Liver (tissue), 8 donors: ENCODE measurements at regions not wholly inside any gene's neighbourhood (a gene's known extent, or its start where the extent isn't known, plus 50 kb on each side); places are given as distances from the start of the nearest gene placed in this dataset.

Source experiments
- DNase-seq: peaks from one replicate; pipeline ENCODE4 v3.0.0-alpha.2; 2017; ENCODE audit warnings: low spot score
- H3K27ac ChIP-seq, 2 donors: one replicate each; pipeline ENCODE4 v1.7.0; 2013; ENCODE audit warnings: inconsistent platforms in 2 of 2, low read length in 2 of 2, control low read depth in 1 of 2, low read depth in 1 of 2, mild to moderate bottlenecking in 1 of 2
- H3K27me3 ChIP-seq, 4 donors: one replicate each; pipeline versions ENCODE4 v1.6.1 to v1.7.0; 2013; ENCODE audit warnings: low read length in 3 of 4, inconsistent platforms in 1 of 4, mild to moderate bottlenecking in 1 of 4, moderate library complexity in 1 of 4; ENCODE audit not compliant: control insufficient read depth in 4 of 4, insufficient read depth in 4 of 4
- H3K36me3 ChIP-seq, 4 donors: one replicate each; pipeline versions ENCODE4 v1.6.1 to v1.7.0; 2013; ENCODE audit warnings: low read length in 3 of 4, mild to moderate bottlenecking in 3 of 4, low read depth in 1 of 4, moderate library complexity in 1 of 4; ENCODE audit not compliant: control insufficient read depth in 4 of 4, insufficient read depth in 3 of 4
- H3K4me1 ChIP-seq, 4 donors: one replicate each; pipeline versions ENCODE4 v1.6.1 to v1.7.0; 2013; ENCODE audit warnings: low read length in 3 of 4, mild to moderate bottlenecking in 3 of 4, moderate library complexity in 1 of 4; ENCODE audit not compliant: control insufficient read depth in 4 of 4, insufficient read depth in 4 of 4
- H3K4me3 ChIP-seq, 3 donors: one replicate each; pipeline versions ENCODE4 v1.6.1 to v1.7.0; 2013; ENCODE audit warnings: low read length in 3 of 3, control low read depth in 1 of 3, low read depth in 1 of 3, mild to moderate bottlenecking in 1 of 3
- H3K9ac ChIP-seq, 2 donors: one replicate each; pipeline ENCODE4 v1.7.0; 2013; ENCODE audit warnings: low read length in 2 of 2, mild to moderate bottlenecking in 2 of 2, moderate library complexity in 2 of 2, control low read depth in 1 of 2, low read depth in 1 of 2
- H3K9me3 ChIP-seq, 4 donors: one replicate each; pipeline versions ENCODE4 v1.6.1 to v1.7.0; 2013; ENCODE audit warnings: low read length in 3 of 4; ENCODE audit not compliant: control insufficient read depth in 4 of 4
- CTCF ChIP-seq: fragments of 150-350 bp; IDR thresholded peaks from 2 replicates; pipeline ENCODE4 v1.5.1; 2017; ENCODE audit warnings: improper control_type of control experiment, low read depth, low read length; ENCODE audit not compliant: missing input control
- FOXA1 ChIP-seq: IDR thresholded peaks from 2 replicates; pipeline ENCODE4 v1.6.1; 2016; ENCODE audit warnings: antibody characterized with exemption
- GABPA ChIP-seq, 2 donors: IDR thresholded peaks in 1 of 2; conservative IDR thresholded peaks in 1 of 2; 2 replicates each; pipeline ENCODE4 v1.6.1; 2016; ENCODE audit warnings: antibody characterized with exemption in 2 of 2, mild to moderate bottlenecking in 1 of 2, moderate library complexity in 1 of 2
- HNF4A ChIP-seq, 2 donors: conservative IDR thresholded peaks; 2 replicates each; pipeline ENCODE4 v1.6.1; 2016; ENCODE audit warnings: antibody characterized with exemption in 2 of 2, mild to moderate bottlenecking in 2 of 2
- HNF4G ChIP-seq: IDR thresholded peaks from 2 replicates; pipeline ENCODE4 v1.6.1; 2016; ENCODE audit warnings: antibody characterized with exemption
- JUND ChIP-seq, 2 donors: IDR thresholded peaks; 2 replicates each; pipeline ENCODE4 v1.6.1; 2016; ENCODE audit warnings: antibody characterized with exemption in 2 of 2
- MAX ChIP-seq: IDR thresholded peaks from 2 replicates; pipeline ENCODE4 v1.6.1; 2016; ENCODE audit warnings: antibody characterized with exemption
- RAD21 ChIP-seq, 2 donors: IDR thresholded peaks; 2 replicates each; pipeline ENCODE4 v1.6.1; 2016; ENCODE audit warnings: antibody characterized with exemption in 2 of 2, mild to moderate bottlenecking in 2 of 2
- RXRA ChIP-seq, 2 donors: IDR thresholded peaks; 2 replicates each; pipeline ENCODE4 v1.6.1; 2017 to 2018; ENCODE audit warnings: antibody characterized with exemption in 2 of 2, mild to moderate bottlenecking in 1 of 2
- YY1 ChIP-seq: IDR thresholded peaks from 2 replicates; pipeline ENCODE4 v1.6.1; 2016; ENCODE audit warnings: antibody characterized with exemption, mild to moderate bottlenecking
- WGBS: extraction: QIAGEN DNeasy Blood & Tissue Kit; methylation state at CpG from one replicate; pipeline ENCODE4 v1.1.7; 2013; 5-methylcytosine and 5-hydroxymethylcytosine counted together
- TF ChIP-seq, protein P1 (sequence below): IDR thresholded peaks from 2 replicates; pipeline ENCODE4 v1.6.1; 2016; ENCODE audit warnings: antibody characterized with exemption
- TF ChIP-seq, protein P2 (sequence below): IDR thresholded peaks from 2 replicates; pipeline ENCODE4 v1.6.1; 2016; ENCODE audit warnings: antibody characterized with exemption
- donor health status: healthy.
- donor health status: healthy.
- donor health status: healthy.
- donor health status: healthy.
- donor health status: healthy.

- 89% methylated on average over 3 of the region's 3 CpGs for WGBS
- TF ChIP-seq RXRA (IDR thresholded peaks at IDR 0.05) (no peak), FOXA1 (no peak), CTCF (no peak), MAX (no peak), HNF4A (conservative IDR thresholded peaks at IDR 0.05) (no peak), YY1 (no peak), GABPA (IDR thresholded peaks at IDR 0.05 in 1 of 2, conservative IDR thresholded peaks at IDR 0.05 in 1 of 2) (no peak), JUND (IDR thresholded peaks at IDR 0.05) (no peak)
- TF ChIP-seq, protein P1, sequence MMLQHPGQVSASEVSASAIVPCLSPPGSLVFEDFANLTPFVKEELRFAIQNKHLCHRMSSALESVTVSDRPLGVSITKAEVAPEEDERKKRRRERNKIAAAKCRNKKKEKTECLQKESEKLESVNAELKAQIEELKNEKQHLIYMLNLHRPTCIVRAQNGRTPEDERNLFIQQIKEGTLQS = no peak
- TF ChIP-seq, protein P2, sequence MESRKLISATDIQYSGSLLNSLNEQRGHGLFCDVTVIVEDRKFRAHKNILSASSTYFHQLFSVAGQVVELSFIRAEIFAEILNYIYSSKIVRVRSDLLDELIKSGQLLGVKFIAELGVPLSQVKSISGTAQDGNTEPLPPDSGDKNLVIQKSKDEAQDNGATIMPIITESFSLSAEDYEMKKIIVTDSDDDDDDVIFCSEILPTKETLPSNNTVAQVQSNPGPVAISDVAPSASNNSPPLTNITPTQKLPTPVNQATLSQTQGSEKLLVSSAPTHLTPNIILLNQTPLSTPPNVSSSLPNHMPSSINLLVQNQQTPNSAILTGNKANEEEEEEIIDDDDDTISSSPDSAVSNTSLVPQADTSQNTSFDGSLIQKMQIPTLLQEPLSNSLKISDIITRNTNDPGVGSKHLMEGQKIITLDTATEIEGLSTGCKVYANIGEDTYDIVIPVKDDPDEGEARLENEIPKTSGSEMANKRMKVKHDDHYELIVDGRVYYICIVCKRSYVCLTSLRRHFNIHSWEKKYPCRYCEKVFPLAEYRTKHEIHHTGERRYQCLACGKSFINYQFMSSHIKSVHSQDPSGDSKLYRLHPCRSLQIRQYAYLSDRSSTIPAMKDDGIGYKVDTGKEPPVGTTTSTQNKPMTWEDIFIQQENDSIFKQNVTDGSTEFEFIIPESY = no peak
These were observed 768.7 kb downstream of the ETS1 start for GRCh38 chr11:127818625-127819024.

DNA sequence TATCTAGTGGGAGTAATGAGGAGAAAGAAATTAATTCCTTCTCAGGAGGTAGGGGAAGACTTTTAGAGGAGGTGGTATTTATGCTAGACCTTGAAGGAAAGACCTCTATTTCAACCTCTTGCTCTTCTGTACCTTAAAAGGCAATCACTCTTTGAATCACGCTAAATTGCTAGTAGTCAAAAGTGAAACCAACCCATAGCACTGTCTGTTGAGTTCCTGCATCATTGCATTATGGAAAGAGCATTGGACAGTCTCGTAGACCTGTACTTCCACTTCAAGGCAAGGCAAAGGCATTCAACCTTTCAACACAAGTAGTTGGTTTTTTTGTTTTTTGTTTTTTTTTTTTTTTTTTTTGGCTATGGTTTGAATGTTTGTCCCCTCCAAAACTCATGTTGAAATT is 770.4 kb downstream of the ETS1 start:
- Histone ChIP-seq H3K9ac (no peak overlapping the region), H3K27ac (no peak overlapping the region), H3K36me3 (no peaks in the 10 kb centered on the region), H3K4me1 (no peaks in the 10 kb centered on the region), H3K27me3 (no peaks in the 10 kb centered on the region), H3K9me3 (no peaks in the 10 kb centered on the region), H3K4me3 (no peak overlapping the region)
- TF ChIP-seq RXRA (IDR thresholded peaks at IDR 0.05) = no peak
- TF ChIP-seq CTCF = no peak
- no peak for TF ChIP-seq FOXA1
- TF ChIP-seq YY1 = no peak
- TF ChIP-seq HNF4G = no peak
- TF ChIP-seq RAD21 (IDR thresholded peaks at IDR 0.05) = no peak
- DNase-seq = no peak
- WGBS = 75% methylated on average over 2 of the region's 2 CpGs

More at GRCh38 chr11:127818625-127819024, 768.7 kb downstream of the ETS1 start:
- H3K4me3 ChIP-seq = no peak overlapping the region
- no peaks in the 10 kb centered on the region for H3K27me3 ChIP-seq
- no peaks in the 10 kb centered on the region for H3K36me3 ChIP-seq
- no peak for DNase-seq
- no peak overlapping the region for H3K9ac ChIP-seq
- H3K27ac ChIP-seq = no peak overlapping the region
- no peaks in the 10 kb centered on the region for H3K9me3 ChIP-seq
- H3K4me1 ChIP-seq = no peaks in the 10 kb centered on the region
